OCI-LY7 (cell line): ENCODE measurements at regions not wholly inside any gene's neighbourhood (a gene's known extent, or its start where the extent isn't known, plus 50 kb on each side); places are given as distances from the start of the nearest gene placed in this dataset.

Source experiments
- BruUV-seq: library from RNA; stranded (reverse); fragments of 400-500 nt; replicated peaks from 2 replicates; lab custom pipeline; 2021; lab: Mats Ljungman, UMichigan
- CTCF ChIA-PET: fragments of 300-600 bp; sonication (Branson Sonifier 250); formaldehyde crosslinking; loops from one replicate; lab custom pipeline; 2022; ENCODE audit warnings: antibody characterized with exemption; ENCODE audit not compliant: unreplicated experiment; lab: Charles Lee
- POLR2A ChIA-PET: fragments of 300-600 bp; sonication (Branson Sonifier 250); formaldehyde crosslinking; loops from one replicate; lab custom pipeline; 2022; ENCODE audit warnings: antibody characterized with exemption; lab: Charles Lee
- DNase-seq: peaks from one replicate; pipeline ENCODE4 v3.0.0-alpha.2; 2015; ENCODE audit warnings: low spot score
- H2AFZ ChIP-seq: fragments of 200-600 bp; sonication (generic), shearing (Covaris generic); 2 replicates; pipeline ENCODE4 v1.6.1; 2014; ENCODE audit warnings: mild to moderate bottlenecking, antibody characterized with exemption, low read length, moderate library complexity
- H3K27ac ChIP-seq: fragments of 200-600 bp; sonication (generic); 2 replicates; pipeline ENCODE4 v1.5.1; 2014; ENCODE audit warnings: mixed run types, low read depth, mild to moderate bottlenecking, moderate library complexity, low read length, inconsistent platforms; ENCODE audit not compliant: poor library complexity, severe bottlenecking
- H3K36me3 ChIP-seq: fragments of 200-600 bp; sonication (generic); 2 replicates; pipeline ENCODE4 v1.6.1; 2014; ENCODE audit warnings: mild to moderate bottlenecking, antibody characterized with exemption, low read length, moderate library complexity, mixed read lengths; ENCODE audit not compliant: insufficient read depth
- H3K4me1 ChIP-seq: fragments of 200-600 bp; sonication (generic); 2 replicates; pipeline ENCODE4 v1.5.1; 2014; ENCODE audit warnings: mild to moderate bottlenecking, low read length; ENCODE audit not compliant: insufficient read depth, poor library complexity, severe bottlenecking
- H3K4me2 ChIP-seq: fragments of 200-600 bp; sonication (generic); 2 replicates; pipeline ENCODE4 v1.6.1; 2014; ENCODE audit warnings: mild to moderate bottlenecking, low read length
- H3K4me3 ChIP-seq: fragments of 200-600 bp; sonication (generic); 2 replicates; pipeline ENCODE4 v1.5.1; 2014; ENCODE audit warnings: mild to moderate bottlenecking, low read depth, low read length; ENCODE audit not compliant: poor library complexity, severe bottlenecking
- H3K79me2 ChIP-seq: fragments of 200-600 bp; sonication (generic); 2 replicates; pipeline ENCODE4 v1.6.1; 2016; ENCODE audit warnings: low read depth, mild to moderate bottlenecking, low read length, moderate library complexity, mixed read lengths; ENCODE audit not compliant: insufficient read depth
- H3K9me2 ChIP-seq: fragments of 200-600 bp; sonication (generic); 2 replicates; pipeline ENCODE4 v1.6.1; 2016; ENCODE audit warnings: mild to moderate bottlenecking, low read length, mixed read lengths; ENCODE audit not compliant: insufficient read depth
- H3K9me3 ChIP-seq: fragments of 200-600 bp; sonication (generic); 2 replicates; pipeline ENCODE4 v1.6.1; 2014; ENCODE audit warnings: mild to moderate bottlenecking, mixed run types, low read length, mixed read lengths
- H4K20me1 ChIP-seq: fragments of 200-600 bp; sonication (generic); 2 replicates; pipeline ENCODE4 v1.6.1; 2014; ENCODE audit warnings: mild to moderate bottlenecking, antibody characterized with exemption, low read length, moderate library complexity, mixed read lengths; ENCODE audit not compliant: insufficient read depth
- EZH2phosphoT487 ChIP-seq: fragments of 200-600 bp; sonication (generic); IDR thresholded peaks from 2 replicates; pipeline ENCODE4 v1.6.1; 2018; ENCODE audit warnings: low read depth, borderline replicate concordance, mild to moderate bottlenecking, mixed run types, antibody characterized with exemption, low read length, moderate library complexity, mixed read lengths
- intact Hi-C: fragments of 100-400 bp; cut with micrococcal nuclease; formaldehyde crosslinking; loops from one replicate; pipeline ENCODE4 v1.10.0; 2022; ENCODE audit not compliant: unreplicated experiment
- TF ChIP-seq, protein P1 (sequence below): fragments of 200-600 bp; sonication (generic); conservative IDR thresholded peaks from 2 replicates; pipeline ENCODE4 v1.5.1; 2014; ENCODE audit warnings: mild to moderate bottlenecking, antibody characterized with exemption, low read length, moderate library complexity, mixed read lengths

DNA sequence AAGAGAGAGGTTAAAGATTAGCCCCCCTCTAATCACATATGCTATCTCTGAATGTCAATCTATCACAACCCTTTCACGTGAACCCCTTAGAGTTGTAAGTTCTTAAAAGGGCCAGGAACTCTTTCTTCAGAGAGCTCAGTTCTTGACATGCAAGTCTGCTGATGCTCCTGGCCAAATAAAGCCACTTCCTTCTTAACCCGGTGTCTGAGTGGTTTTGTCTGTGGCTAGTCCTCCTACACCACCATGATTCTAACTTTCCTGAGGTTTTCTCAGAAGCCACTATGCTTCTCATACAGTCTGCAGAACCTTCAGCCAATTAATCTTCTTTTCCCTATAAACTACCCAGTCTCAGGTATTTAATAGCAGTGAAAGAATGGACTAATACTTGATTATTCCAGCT, 231.1 kb upstream of the CNTN6 start:
- no peaks in the 10 kb centered on the region for H4K20me1 ChIP-seq
- no peaks in the 10 kb centered on the region for H3K79me2 ChIP-seq
- H3K4me1 ChIP-seq = no peaks in the 10 kb centered on the region
- TF ChIP-seq, protein P1, sequence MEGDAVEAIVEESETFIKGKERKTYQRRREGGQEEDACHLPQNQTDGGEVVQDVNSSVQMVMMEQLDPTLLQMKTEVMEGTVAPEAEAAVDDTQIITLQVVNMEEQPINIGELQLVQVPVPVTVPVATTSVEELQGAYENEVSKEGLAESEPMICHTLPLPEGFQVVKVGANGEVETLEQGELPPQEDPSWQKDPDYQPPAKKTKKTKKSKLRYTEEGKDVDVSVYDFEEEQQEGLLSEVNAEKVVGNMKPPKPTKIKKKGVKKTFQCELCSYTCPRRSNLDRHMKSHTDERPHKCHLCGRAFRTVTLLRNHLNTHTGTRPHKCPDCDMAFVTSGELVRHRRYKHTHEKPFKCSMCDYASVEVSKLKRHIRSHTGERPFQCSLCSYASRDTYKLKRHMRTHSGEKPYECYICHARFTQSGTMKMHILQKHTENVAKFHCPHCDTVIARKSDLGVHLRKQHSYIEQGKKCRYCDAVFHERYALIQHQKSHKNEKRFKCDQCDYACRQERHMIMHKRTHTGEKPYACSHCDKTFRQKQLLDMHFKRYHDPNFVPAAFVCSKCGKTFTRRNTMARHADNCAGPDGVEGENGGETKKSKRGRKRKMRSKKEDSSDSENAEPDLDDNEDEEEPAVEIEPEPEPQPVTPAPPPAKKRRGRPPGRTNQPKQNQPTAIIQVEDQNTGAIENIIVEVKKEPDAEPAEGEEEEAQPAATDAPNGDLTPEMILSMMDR = no peak
- no peak for TF ChIP-seq EZH2phosphoT487
- intact Hi-C loops = no loop called here
- no peaks in the 10 kb centered on the region for H3K9me3 ChIP-seq
- no peak overlapping the region for H2AFZ ChIP-seq
- ChIA-PET POLR2A (no interaction called here), CTCF (no interaction called here)
- H3K4me3 ChIP-seq = no peak overlapping the region
- no peaks in the 10 kb centered on the region for H3K9me2 ChIP-seq
- H3K36me3 ChIP-seq = no peaks in the 10 kb centered on the region
- H3K4me2 ChIP-seq = no peak overlapping the region
- no TSS peak for BruUV-seq
- DNase-seq = no peak
- no peak overlapping the region for H3K27ac ChIP-seq

DNA sequence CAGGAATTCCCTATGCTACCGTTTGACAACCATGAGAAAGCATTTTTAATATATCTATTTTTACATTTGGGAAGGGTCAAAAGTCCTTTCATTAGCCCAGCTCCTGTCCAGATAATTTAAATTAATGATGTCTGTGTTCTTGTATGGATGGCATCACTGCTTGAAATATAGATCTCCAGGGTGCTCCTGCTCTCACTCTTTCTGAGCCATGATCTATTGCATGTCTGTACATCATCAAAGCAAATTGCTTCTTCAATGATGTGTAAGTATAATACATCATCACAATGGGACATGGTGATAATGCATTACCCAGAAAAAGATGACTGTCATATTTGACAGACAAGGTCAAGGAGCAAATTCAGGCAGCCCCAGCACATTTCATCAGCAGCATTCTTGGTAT, 223.6 kb upstream of the CNTN6 start:
- Histone ChIP-seq H4K20me1 (no peaks in the 10 kb centered on the region), H3K27ac (no peak overlapping the region), H3K9me2 (no peaks in the 10 kb centered on the region), H2AFZ (no peak overlapping the region), H3K4me2 (no peak overlapping the region), H3K4me3 (no peak overlapping the region), H3K36me3 (no peaks in the 10 kb centered on the region), H3K4me1 (no peaks in the 10 kb centered on the region), H3K9me3 (no peaks in the 10 kb centered on the region), H3K79me2 (no peaks in the 10 kb centered on the region)
- ChIA-PET CTCF (no interaction called here), POLR2A (interaction anchor here (0.5 to 0.7 kb wide), 2 partner anchors 17 to 1280 kb away, joined by 3 read pairs; no protein-coding TSS in a partner anchor)
- DNase-seq = no peak
- BruUV-seq = no TSS peak
- TF ChIP-seq, protein P1 = no peak
- TF ChIP-seq EZH2phosphoT487 = no peak
- intact Hi-C loops = no loop called here

DNA sequence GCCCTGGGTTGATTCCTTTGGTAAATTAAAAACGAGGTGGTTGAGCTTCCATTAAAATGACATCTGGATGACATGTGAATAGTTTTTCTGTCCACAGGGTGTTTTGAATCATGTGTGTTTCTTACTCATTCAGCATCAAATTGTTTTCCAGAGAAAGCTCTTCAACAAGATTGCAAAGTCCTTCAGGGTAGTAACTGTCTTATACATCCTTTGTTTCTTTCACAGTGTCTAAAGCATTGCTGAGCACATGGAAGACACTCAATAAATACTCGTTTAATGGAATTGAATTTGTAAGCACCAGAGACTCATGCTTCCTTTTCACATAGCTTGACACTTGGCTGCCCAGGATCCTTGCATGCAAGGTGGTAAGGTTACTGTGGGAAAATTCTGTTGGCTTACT, 223.1 kb upstream of the CNTN6 start:
- CTCF ChIA-PET = no interaction called here
- H2AFZ ChIP-seq = no peak overlapping the region
- H3K9me3 ChIP-seq = no peaks in the 10 kb centered on the region
- TF ChIP-seq, protein P1 = no peak
- TF ChIP-seq EZH2phosphoT487 = no peak
- H3K4me1 ChIP-seq = no peaks in the 10 kb centered on the region
- no peaks in the 10 kb centered on the region for H3K79me2 ChIP-seq
- POLR2A ChIA-PET = interaction anchor here (0.5 to 0.7 kb wide), 2 partner anchors 16 to 1280 kb away, joined by 3 read pairs; no protein-coding TSS in a partner anchor
- no peak overlapping the region for H3K4me3 ChIP-seq
- no peaks in the 10 kb centered on the region for H3K36me3 ChIP-seq
- H3K27ac ChIP-seq = no peak overlapping the region
- no TSS peak for BruUV-seq
- DNase-seq = no peak
- H3K9me2 ChIP-seq = no peaks in the 10 kb centered on the region
- H3K4me2 ChIP-seq = no peak overlapping the region
- intact Hi-C loops = no loop called here
- no peaks in the 10 kb centered on the region for H4K20me1 ChIP-seq
